Duodenal mucosa (tissue), 2 donors: ENCODE measurements at regions not wholly inside any gene's neighbourhood (a gene's known extent, or its start where the extent isn't known, plus 50 kb on each side); places are given as distances from the start of the nearest gene placed in this dataset.
"Not testable (repeated sequence)": the region's sequence is repeated elsewhere in the genome, so short reads cannot be mapped to it uniquely, and the experiment has no call there.

Experiments
- H3K27ac ChIP-seq: one replicate; pipeline ENCODE4 v1.7.0; 2013; ENCODE audit warnings: low read depth, low read length
- H3K27me3 ChIP-seq, 2 donors: one replicate each; pipeline ENCODE4 v1.7.0; 2013; ENCODE audit warnings: low read length in 2 of 2, control low read depth in 1 of 2; ENCODE audit not compliant: insufficient read depth in 2 of 2, control insufficient read depth in 1 of 2
- H3K36me3 ChIP-seq, 2 donors: one replicate each; pipeline ENCODE4 v1.7.0; 2013; ENCODE audit warnings: low read length in 2 of 2, control low read depth in 1 of 2; ENCODE audit not compliant: insufficient read depth in 2 of 2, control insufficient read depth in 1 of 2
- H3K4me1 ChIP-seq, 2 donors: one replicate each; pipeline ENCODE4 v1.7.0; 2013; ENCODE audit warnings: low read length in 2 of 2, control low read depth in 1 of 2; ENCODE audit not compliant: insufficient read depth in 2 of 2, control insufficient read depth in 1 of 2
- H3K4me3 ChIP-seq, 2 donors: one replicate each; pipeline ENCODE4 v1.7.0; 2013; ENCODE audit warnings: low read length in 2 of 2, low read depth in 1 of 2
- H3K9ac ChIP-seq, 2 donors: one replicate each; pipeline ENCODE4 v1.7.0; 2013; ENCODE audit warnings: low read length in 2 of 2, low read depth in 1 of 2
- H3K9me3 ChIP-seq, 2 donors: one replicate each; pipeline ENCODE4 v1.7.0; 2013; ENCODE audit warnings: low read length in 2 of 2, control low read depth in 1 of 2; ENCODE audit not compliant: control insufficient read depth in 1 of 2

DNA sequence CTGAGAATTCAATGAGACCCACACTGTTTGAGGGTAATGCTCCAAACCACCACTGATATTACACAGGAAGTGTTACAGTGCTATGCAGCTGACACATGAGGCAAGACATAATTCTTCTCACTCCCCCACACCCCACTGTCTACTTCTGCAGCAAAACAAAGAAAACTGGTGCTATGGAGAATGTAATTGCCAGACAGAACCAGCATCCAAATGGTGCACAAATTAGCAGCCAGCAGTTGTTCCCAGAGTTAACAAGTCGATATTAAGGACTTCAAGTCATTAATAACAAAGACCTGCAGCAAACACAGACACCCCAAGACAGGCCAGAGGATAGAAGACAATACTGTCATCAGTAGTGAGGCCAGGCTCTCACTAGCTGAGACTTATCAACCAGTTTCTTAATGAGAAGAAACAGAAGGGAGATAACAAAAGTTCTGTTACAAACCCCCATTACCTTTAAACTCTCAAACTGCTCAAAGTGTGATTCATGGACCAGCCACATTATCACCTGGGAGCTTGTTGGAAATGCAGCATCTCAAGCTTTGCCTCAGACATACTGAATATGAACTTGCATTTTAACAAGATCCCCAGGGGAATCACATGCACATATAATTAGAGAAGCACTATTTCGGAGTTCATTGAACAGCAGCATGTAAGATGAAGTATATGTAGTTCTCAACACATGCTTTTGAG, 58.7 kb upstream of the FNDC3B start:
- no peaks in the 10 kb centered on the region for H3K36me3 ChIP-seq
- H3K4me3 ChIP-seq, result no peak overlapping the region
- H3K27me3 ChIP-seq, result no peaks in the 10 kb centered on the region
- peaks cover 0 to 5% of the 10 kb centered on the region in 2 donors for H3K4me1 ChIP-seq
- no peaks in the 10 kb centered on the region for H3K9me3 ChIP-seq
- no peak overlapping the region for H3K9ac ChIP-seq
- no peak overlapping the region for H3K27ac ChIP-seq

- H3K27ac ChIP-seq, result no peak overlapping the region
- no peaks in the 10 kb centered on the region for H3K4me1 ChIP-seq
- H3K27me3 ChIP-seq, result no peaks in the 10 kb centered on the region
- H3K9ac ChIP-seq, result no peak overlapping the region
- H3K9me3 ChIP-seq, result no peaks in the 10 kb centered on the region
- H3K4me3 ChIP-seq, result no peak overlapping the region
- no peaks in the 10 kb centered on the region for H3K36me3 ChIP-seq
Observed at GRCh38 chr3:171981271-171981605, 58.1 kb upstream of the FNDC3B start.

DNA sequence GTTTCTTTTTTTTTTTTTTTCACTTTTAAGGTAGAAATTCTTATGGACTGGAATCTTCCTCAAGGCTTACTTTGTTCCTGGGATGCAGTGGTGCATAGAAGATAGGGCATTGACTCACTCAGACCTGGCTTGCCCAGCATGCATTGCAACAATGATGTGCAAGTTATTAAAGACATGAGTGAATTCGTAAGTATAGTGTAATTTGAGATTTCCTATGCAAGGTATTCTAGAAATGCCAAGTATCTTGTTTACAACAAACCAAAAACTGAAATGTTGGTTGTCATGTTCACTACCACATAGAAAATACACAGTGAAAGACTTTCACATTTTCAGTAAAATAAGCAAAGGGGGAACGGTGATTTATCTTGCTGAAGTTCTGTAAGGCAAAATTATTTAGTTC, 56.5 kb upstream of the FNDC3B start:
- no peak overlapping the region for H3K4me3 ChIP-seq
- H3K9me3 ChIP-seq, result no peaks in the 10 kb centered on the region
- no peaks in the 10 kb centered on the region for H3K27me3 ChIP-seq
- H3K27ac ChIP-seq, result no peak overlapping the region
- H3K4me1 ChIP-seq, result no peaks in the 10 kb centered on the region
- H3K36me3 ChIP-seq, result no peaks in the 10 kb centered on the region
- no peak overlapping the region for H3K9ac ChIP-seq

- not testable (repeated sequence) for H3K27me3 ChIP-seq, H3K4me3 ChIP-seq, H3K9me3 ChIP-seq, H3K27ac ChIP-seq, H3K36me3 ChIP-seq, H3K9ac ChIP-seq, H3K4me1 ChIP-seq
Observed at GRCh38 chr3:171983685-171984084, 55.7 kb upstream of the FNDC3B start.

DNA sequence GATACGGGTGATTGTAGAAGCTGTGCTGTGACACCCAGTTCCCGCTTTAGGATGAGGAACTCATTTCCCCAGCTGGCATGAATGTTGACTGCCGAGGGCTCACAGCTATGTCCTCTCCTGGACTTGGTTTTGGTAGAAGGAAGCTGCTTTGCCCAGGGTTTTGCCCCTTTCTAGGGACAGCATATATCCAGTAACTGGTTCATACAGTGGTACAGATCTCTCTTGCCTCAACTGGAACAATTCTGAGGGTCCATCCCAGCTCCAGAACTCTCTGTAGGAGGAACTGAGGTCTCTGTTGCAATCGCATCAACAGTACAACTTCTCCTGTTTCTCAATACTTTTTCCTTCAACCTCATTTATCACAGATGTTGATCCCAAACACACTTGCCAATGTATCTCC, 54.5 kb upstream of the FNDC3B start:
- H3K27me3 ChIP-seq, result no peaks in the 10 kb centered on the region
- H3K9me3 ChIP-seq, result no peaks in the 10 kb centered on the region
- H3K36me3 ChIP-seq, result no peaks in the 10 kb centered on the region
- no peaks in the 10 kb centered on the region for H3K4me1 ChIP-seq
- H3K4me3 ChIP-seq, result no peak overlapping the region
- no peak overlapping the region for H3K9ac ChIP-seq
- H3K27ac ChIP-seq, result no peak overlapping the region

DNA sequence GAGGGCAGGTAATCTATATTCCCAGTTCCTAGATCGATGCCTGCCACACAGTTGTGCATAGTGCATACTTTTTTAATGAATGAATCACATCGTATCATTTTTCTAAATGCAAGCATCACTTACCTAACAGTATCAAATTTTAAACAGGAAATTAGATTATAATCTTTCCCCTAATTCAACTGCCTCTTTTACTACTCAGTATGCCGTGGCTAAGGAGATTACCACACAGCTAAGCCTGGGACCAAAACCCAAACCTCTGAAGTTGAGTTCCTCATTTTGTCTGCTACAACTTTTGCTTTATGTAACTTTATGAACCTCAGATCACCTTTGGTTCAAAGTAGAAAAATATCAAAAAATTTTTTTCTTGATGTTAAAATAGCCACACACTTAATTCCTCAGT, 53.2 kb upstream of the FNDC3B start:
- Histone ChIP-seq H3K9me3 (no peaks in the 10 kb centered on the region), H3K27ac (no peak overlapping the region), H3K9ac (no peak overlapping the region), H3K4me1 (no peaks in the 10 kb centered on the region), H3K27me3 (no peaks in the 10 kb centered on the region), H3K36me3 (no peaks in the 10 kb centered on the region), H3K4me3 (no peak overlapping the region)

- Histone ChIP-seq H3K4me1 (no peaks in the 10 kb centered on the region), H3K9ac (no peak overlapping the region), H3K36me3 (no peaks in the 10 kb centered on the region), H3K9me3 (no peaks in the 10 kb centered on the region), H3K27ac (no peak overlapping the region), H3K4me3 (no peak overlapping the region), H3K27me3 (no peaks in the 10 kb centered on the region)
Observed at GRCh38 chr3:171986757-171987518, 52.4 kb upstream of the FNDC3B start.
